ENCODE measurements at regions not wholly inside any gene's neighbourhood (a gene's known extent, or its start where the extent isn't known, plus 50 kb on each side); places are given as distances from the start of the nearest gene placed in this dataset.

GRCh38 chr5:101943784-101944183 lies 352.3 kb downstream of the SLCO4C1 start:
- no peaks in the 10 kb centered on the region for H3K9me3 Mint-ChIP-seq
- no peaks in the 10 kb centered on the region for H3K27me3 Mint-ChIP-seq (ENCODE audit: low read depth)
- H3K4me3 Mint-ChIP-seq: no peak overlapping the region
- TF ChIP-seq, protein P1, sequence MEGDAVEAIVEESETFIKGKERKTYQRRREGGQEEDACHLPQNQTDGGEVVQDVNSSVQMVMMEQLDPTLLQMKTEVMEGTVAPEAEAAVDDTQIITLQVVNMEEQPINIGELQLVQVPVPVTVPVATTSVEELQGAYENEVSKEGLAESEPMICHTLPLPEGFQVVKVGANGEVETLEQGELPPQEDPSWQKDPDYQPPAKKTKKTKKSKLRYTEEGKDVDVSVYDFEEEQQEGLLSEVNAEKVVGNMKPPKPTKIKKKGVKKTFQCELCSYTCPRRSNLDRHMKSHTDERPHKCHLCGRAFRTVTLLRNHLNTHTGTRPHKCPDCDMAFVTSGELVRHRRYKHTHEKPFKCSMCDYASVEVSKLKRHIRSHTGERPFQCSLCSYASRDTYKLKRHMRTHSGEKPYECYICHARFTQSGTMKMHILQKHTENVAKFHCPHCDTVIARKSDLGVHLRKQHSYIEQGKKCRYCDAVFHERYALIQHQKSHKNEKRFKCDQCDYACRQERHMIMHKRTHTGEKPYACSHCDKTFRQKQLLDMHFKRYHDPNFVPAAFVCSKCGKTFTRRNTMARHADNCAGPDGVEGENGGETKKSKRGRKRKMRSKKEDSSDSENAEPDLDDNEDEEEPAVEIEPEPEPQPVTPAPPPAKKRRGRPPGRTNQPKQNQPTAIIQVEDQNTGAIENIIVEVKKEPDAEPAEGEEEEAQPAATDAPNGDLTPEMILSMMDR (IDR thresholded peaks at IDR 0.05; ENCODE audit: unreplicated experiment in 3 of 3): no peak
- H3K27ac Mint-ChIP-seq: no peak overlapping the region
- H3K4me1 Mint-ChIP-seq: no peaks in the 10 kb centered on the region
- no peaks in the 10 kb centered on the region for H3K36me3 Mint-ChIP-seq (ENCODE audit: low read depth)

GRCh38 chr5:101942321-101942882 lies 353.7 kb downstream of the SLCO4C1 start:
- H3K4me3 Mint-ChIP-seq: no peak overlapping the region
- H3K9me3 Mint-ChIP-seq: no peaks in the 10 kb centered on the region
- TF ChIP-seq, protein P1 (IDR thresholded peaks at IDR 0.05; ENCODE audit: unreplicated experiment in 3 of 3): peak; percentile 62 to 78 (median 69)
- no peaks in the 10 kb centered on the region for H3K36me3 Mint-ChIP-seq (ENCODE audit: low read depth)
- no peaks in the 10 kb centered on the region for H3K27me3 Mint-ChIP-seq (ENCODE audit: low read depth)
- no peaks in the 10 kb centered on the region for H3K4me1 Mint-ChIP-seq
- no peak overlapping the region for H3K27ac Mint-ChIP-seq

DNA sequence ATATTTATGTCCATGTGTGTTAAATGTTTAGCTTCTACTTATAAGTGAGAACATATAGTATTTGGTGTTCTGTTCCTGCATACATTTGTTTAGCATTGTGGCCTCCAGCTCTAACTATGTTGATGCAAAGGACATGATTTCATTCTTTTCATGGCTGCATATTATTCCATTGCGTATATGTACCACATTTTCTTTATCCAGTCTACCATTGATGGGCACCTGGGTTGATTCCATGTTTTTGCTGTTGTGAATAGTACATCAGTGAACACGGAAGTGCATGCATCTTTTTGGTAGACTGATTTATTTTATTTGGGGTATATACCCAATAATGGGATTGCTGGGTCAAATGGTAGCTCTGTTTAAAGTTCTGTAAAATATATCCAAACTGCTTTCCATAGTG lies 359.0 kb downstream of the SLCO4C1 start:
- Mint-ChIP-seq H3K36me3 (ENCODE audit: low read depth) (no peaks in the 10 kb centered on the region), H3K27me3 (ENCODE audit: low read depth) (no peaks in the 10 kb centered on the region), H3K27ac (no peak overlapping the region), H3K4me3 (no peak overlapping the region), H3K9me3 (no peaks in the 10 kb centered on the region), H3K4me1 (no peaks in the 10 kb centered on the region)
- TF ChIP-seq, protein P1 (IDR thresholded peaks at IDR 0.05; ENCODE audit: unreplicated experiment in 3 of 3): no peak

- no peaks in the 10 kb centered on the region for H3K36me3 Mint-ChIP-seq (ENCODE audit: low read depth)
- no peak overlapping the region for H3K4me3 Mint-ChIP-seq
- TF ChIP-seq, protein P1 (IDR thresholded peaks at IDR 0.05; ENCODE audit: unreplicated experiment in 3 of 3): no peak
- no peaks in the 10 kb centered on the region for H3K4me1 Mint-ChIP-seq
- no peaks in the 10 kb centered on the region for H3K9me3 Mint-ChIP-seq
- H3K27me3 Mint-ChIP-seq (ENCODE audit: low read depth): no peaks in the 10 kb centered on the region
- no peak overlapping the region for H3K27ac Mint-ChIP-seq
These were observed 361.0 kb downstream of the SLCO4C1 start for GRCh38 chr5:101935086-101935485.

DNA sequence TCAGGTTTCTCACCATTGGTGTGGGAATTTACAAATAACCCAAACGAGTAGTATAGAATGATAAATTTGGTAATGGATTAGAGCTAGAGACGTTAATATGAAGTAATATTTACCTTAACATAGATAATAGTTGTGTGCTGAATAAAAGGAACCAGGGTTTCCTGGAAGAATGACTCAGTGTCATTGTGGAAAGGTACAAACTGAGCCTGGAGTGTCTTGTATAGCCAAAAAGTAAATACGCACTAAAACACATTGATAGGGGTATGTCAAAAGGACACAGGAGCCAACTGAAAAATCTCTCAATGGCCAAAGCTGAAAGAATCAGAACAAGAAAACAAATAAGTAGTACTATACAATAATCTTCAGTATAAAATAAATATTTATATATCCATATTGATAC lies 363.5 kb downstream of the SLCO4C1 start:
- H3K27me3 Mint-ChIP-seq (ENCODE audit: low read depth): no peaks in the 10 kb centered on the region
- no peaks in the 10 kb centered on the region for H3K36me3 Mint-ChIP-seq (ENCODE audit: low read depth)
- no peaks in the 10 kb centered on the region for H3K9me3 Mint-ChIP-seq
- TF ChIP-seq, protein P1 (IDR thresholded peaks at IDR 0.05; ENCODE audit: unreplicated experiment in 3 of 3): no peak
- H3K4me1 Mint-ChIP-seq: no peaks in the 10 kb centered on the region
- no peak overlapping the region for H3K27ac Mint-ChIP-seq
- no peak overlapping the region for H3K4me3 Mint-ChIP-seq

GRCh38 chr5:101929628-101930027 lies 366.5 kb downstream of the SLCO4C1 start:
- TF ChIP-seq, protein P1 (IDR thresholded peaks at IDR 0.05; ENCODE audit: unreplicated experiment in 3 of 3): no peak
- Mint-ChIP-seq H3K4me3 (no peak overlapping the region), H3K4me1 (no peaks in the 10 kb centered on the region), H3K27me3 (ENCODE audit: low read depth) (no peaks in the 10 kb centered on the region), H3K36me3 (ENCODE audit: low read depth) (no peaks in the 10 kb centered on the region), H3K27ac (no peak overlapping the region), H3K9me3 (peaks cover 4% of the 10 kb centered on the region)
